ENCODE measurements at regions not wholly inside any gene's neighbourhood (a gene's known extent, or its start where the extent isn't known, plus 50 kb on each side); places are given as distances from the start of the nearest gene placed in this dataset.

DNA sequence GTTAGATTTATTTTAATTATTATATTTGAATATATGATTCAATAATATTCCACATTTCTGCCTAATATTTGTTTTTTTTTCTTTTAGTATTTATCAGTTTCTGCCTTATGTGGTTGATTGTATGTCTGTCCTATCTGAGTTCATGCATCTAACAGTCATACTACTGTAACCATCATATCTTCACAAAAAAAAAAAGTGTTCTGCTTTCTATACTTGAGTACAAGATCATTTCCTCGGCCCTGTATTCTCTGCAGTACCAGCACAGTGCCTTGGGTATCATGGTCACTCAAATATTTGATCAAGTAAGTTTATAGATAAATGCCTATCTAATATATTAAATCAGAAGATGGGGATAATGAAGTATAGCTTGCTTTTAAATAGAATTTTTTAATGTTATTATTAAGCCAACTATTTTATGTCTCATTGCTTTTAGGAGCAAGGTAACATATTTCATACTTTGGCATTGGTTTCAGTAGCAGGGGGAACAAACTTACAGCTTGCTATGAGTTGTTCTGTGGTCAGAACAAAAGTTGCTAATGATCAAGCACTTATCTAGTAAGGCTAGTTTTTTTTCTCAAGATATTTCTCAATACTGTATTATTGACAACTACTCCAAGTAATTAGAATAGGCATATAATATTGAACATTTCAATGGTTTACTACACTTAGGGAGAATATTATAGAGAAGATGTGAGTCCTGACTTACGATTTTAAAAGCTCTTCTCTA is 290.5 kb upstream of the FBXO33 start:
- H3K4me3 Mint-ChIP-seq = no peak overlapping the region
- Histone ChIP-seq H3K36me3 (ENCODE audit: insufficient read depth, low read length) (no peaks in the 10 kb centered on the region), H3K27ac (ENCODE audit: low read depth, low read length) (no peak overlapping the region), H3K4me3 (ENCODE audit: low read length in 2 of 2) (no peak overlapping the region), H3K4me1 (ENCODE audit: insufficient read depth, low read length) (no peaks in the 10 kb centered on the region), H3K9me3 (ENCODE audit: control insufficient read depth in 1 of 2, low read length in 2 of 2) (no peaks in the 10 kb centered on the region), H3K27me3 (ENCODE audit: insufficient read depth, low read length) (no peaks in the 10 kb centered on the region)
- POLR2A ChIA-PET (ENCODE audit: partially characterized antibody) = no interaction called here
- no peaks in the 10 kb centered on the region for H3K27me3 Mint-ChIP-seq
- H3K36me3 Mint-ChIP-seq = no peaks in the 10 kb centered on the region
- CTCF ChIA-PET (ENCODE audit: partially characterized antibody) = interaction anchor here (1.1 kb wide), 1 partner anchor 9 kb away, joined by 3 read pairs; no protein-coding TSS in a partner anchor
- H3K4me1 Mint-ChIP-seq = no peaks in the 10 kb centered on the region
- H3K9me3 Mint-ChIP-seq = peaks cover 0 to 2% (median 0%) of the 10 kb centered on the region in 8 donors
- no peak overlapping the region for H3K27ac Mint-ChIP-seq
- intact Hi-C loops (cut with micrococcal nuclease) = no loop called here
- no peak for DNase-seq

DNA sequence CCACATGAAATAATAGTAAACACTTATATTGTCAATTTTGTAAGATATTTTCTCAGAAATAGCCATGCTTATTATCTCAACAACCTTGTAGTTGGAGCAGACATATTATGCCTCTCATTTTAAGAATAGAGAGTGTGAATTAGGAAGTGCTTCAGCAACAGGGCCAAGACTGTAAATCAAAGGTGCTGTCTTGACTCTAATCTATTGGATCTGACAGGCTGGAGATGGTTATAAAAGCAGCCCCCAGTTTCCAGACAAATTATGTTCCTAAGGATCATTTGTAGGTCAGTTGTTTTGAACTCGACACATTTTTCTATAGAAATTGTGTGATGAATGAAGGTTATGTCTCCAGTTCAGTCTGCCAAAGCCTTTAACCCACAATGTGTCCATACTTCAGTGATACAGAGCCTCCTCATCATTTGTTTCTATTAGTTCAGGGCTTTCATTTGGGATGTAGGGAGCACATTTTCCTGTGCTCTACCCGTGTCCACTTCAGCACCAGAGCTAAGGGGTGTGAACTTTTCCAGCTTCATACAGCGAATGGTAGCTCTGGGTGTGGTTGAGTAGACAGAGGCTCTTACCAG is 284.8 kb upstream of the FBXO33 start:
- Histone ChIP-seq H3K4me1 (ENCODE audit: insufficient read depth, low read length) (no peaks in the 10 kb centered on the region), H3K4me3 (ENCODE audit: low read length in 2 of 2) (no peak overlapping the region), H3K36me3 (ENCODE audit: insufficient read depth, low read length) (no peaks in the 10 kb centered on the region), H3K9me3 (ENCODE audit: control insufficient read depth in 1 of 2, low read length in 2 of 2) (no peaks in the 10 kb centered on the region), H3K27ac (ENCODE audit: low read depth, low read length) (no peak overlapping the region), H3K27me3 (ENCODE audit: insufficient read depth, low read length) (no peaks in the 10 kb centered on the region)
- H3K27ac Mint-ChIP-seq = no peak overlapping the region
- no peak overlapping the region for H3K4me3 Mint-ChIP-seq
- intact Hi-C loops (cut with micrococcal nuclease) = no loop called here
- ChIA-PET CTCF (ENCODE audit: partially characterized antibody) (no interaction called here), POLR2A (ENCODE audit: partially characterized antibody) (no interaction called here)
- peaks cover 0 to 1% of the 10 kb centered on the region in 2 donors for H3K27me3 Mint-ChIP-seq
- H3K9me3 Mint-ChIP-seq = peaks cover 0 to 5% (median 0%) of the 10 kb centered on the region in 8 donors
- no peaks in the 10 kb centered on the region for H3K36me3 Mint-ChIP-seq
- no peak for DNase-seq
- no peaks in the 10 kb centered on the region for H3K4me1 Mint-ChIP-seq

DNA sequence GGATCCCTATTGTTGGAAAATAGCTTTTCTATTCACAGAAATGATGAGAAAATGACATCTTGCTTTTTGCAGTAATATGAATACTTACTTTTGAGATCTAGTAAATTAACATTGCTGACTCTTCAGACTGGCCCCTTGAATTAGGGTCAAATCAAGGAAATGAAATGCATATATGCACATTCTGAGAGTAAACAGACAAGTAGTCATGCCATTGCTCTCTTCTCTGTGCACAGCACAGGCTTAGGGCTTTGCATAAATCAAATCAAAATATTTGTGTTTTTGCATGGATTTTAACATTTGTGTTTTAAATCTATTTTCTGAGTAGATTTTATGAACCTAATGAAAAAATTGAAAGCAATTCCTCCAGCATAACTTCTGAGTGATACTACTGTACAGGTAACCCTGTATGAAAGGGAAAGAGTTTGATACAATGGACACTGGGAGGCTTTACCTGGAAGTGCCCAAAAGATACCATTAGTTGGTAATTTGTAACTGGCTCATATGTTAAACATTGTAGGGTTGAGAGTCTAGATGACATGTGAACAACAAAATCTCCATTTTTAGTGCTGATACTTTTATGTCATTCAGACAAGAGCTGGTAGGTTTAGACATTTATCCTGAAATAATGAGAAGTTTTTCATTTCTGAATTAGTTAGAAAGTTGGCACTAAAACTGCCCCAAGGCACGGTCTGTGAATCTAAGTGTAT is 280.2 kb upstream of the FBXO33 start:
- no peaks in the 10 kb centered on the region for H3K36me3 Mint-ChIP-seq
- intact Hi-C loops (cut with micrococcal nuclease) = no loop called here
- no peak overlapping the region for H3K27ac Mint-ChIP-seq
- no peaks in the 10 kb centered on the region for H3K36me3 ChIP-seq (ENCODE audit: insufficient read depth, low read length)
- ChIA-PET CTCF (ENCODE audit: partially characterized antibody) (interaction anchor here (1.6 kb wide), 1 partner anchor 9 kb away, joined by 3 read pairs; no protein-coding TSS in a partner anchor), POLR2A (ENCODE audit: partially characterized antibody) (no interaction called here)
- no peak for DNase-seq
- H3K4me1 ChIP-seq (ENCODE audit: insufficient read depth, low read length) = no peaks in the 10 kb centered on the region
- H3K4me3 ChIP-seq (ENCODE audit: low read length in 2 of 2) = no peak overlapping the region
- H3K27me3 ChIP-seq (ENCODE audit: insufficient read depth, low read length) = no peaks in the 10 kb centered on the region
- no peaks in the 10 kb centered on the region for H3K4me1 Mint-ChIP-seq
- H3K9me3 ChIP-seq (ENCODE audit: control insufficient read depth in 1 of 2, low read length in 2 of 2) = no peaks in the 10 kb centered on the region
- no peak overlapping the region for H3K27ac ChIP-seq (ENCODE audit: low read depth, low read length)
- peaks cover 0 to 1% of the 10 kb centered on the region in 2 donors for H3K27me3 Mint-ChIP-seq
- no peak overlapping the region for H3K4me3 Mint-ChIP-seq
- H3K9me3 Mint-ChIP-seq = peaks cover 0 to 21% (median 9%) of the 10 kb centered on the region in 8 donors

DNA sequence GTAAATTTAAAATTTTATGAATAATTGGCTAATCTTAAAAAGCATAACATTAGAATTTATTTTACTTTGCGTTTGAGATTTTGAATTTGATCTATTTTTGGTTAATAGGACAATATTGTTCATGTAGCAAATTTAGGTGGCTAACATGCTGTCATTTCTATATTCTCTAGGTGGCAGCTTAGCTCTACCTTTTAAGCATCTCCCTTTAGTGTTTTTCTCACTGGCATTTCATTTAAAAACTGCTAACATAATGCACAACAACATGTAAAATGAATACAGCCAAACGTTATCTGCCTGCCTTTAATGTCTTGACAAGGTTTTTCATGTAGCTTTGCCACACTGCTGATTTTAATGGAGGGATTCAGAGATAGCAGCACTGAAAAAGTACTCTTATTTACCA is 272.4 kb upstream of the FBXO33 start:
- H3K27me3 ChIP-seq (ENCODE audit: insufficient read depth, low read length) = no peaks in the 10 kb centered on the region
- DNase-seq = no peak
- H3K27me3 Mint-ChIP-seq = no peaks in the 10 kb centered on the region
- H3K4me3 ChIP-seq (ENCODE audit: low read length in 2 of 2) = no peak overlapping the region
- no peak overlapping the region for H3K4me3 Mint-ChIP-seq
- H3K9me3 ChIP-seq (ENCODE audit: control insufficient read depth in 1 of 2, low read length in 2 of 2) = no peaks in the 10 kb centered on the region
- H3K36me3 ChIP-seq (ENCODE audit: insufficient read depth, low read length) = no peaks in the 10 kb centered on the region
- H3K36me3 Mint-ChIP-seq = no peaks in the 10 kb centered on the region
- intact Hi-C loops (cut with micrococcal nuclease) = no loop called here
- no peak overlapping the region for H3K27ac ChIP-seq (ENCODE audit: low read depth, low read length)
- H3K27ac Mint-ChIP-seq = no peak overlapping the region
- POLR2A ChIA-PET (ENCODE audit: partially characterized antibody) = no interaction called here
- CTCF ChIA-PET (ENCODE audit: partially characterized antibody) = no interaction called here
- peaks cover 0 to 2% (median 0%) of the 10 kb centered on the region in 4 donors for H3K4me1 Mint-ChIP-seq
- H3K9me3 Mint-ChIP-seq = peaks cover 2 to 33% (median 21%) of the 10 kb centered on the region in 8 donors
- H3K4me1 ChIP-seq (ENCODE audit: insufficient read depth, low read length) = no peaks in the 10 kb centered on the region

DNA sequence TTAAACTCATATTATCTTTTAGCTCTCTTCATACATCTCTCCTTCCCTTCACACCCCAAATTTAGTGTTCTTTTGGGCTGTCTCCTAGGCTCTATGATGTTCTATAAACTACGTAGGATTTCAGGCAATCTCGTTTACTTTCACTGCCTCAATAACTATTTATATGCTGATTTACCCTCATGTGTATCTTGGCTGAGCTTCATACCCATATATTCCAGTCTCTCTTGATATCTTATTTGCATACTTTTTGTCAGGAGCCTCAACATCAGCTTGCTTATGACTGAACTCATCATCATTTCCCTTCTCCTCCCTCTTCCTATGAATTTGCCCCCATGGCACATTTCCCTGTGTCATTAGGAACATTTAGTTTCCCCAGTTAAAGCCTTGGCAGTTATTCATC is 262.1 kb upstream of the FBXO33 start:
- H3K27me3 ChIP-seq (ENCODE audit: insufficient read depth, low read length) = no peaks in the 10 kb centered on the region
- H3K36me3 Mint-ChIP-seq = no peaks in the 10 kb centered on the region
- H3K27me3 Mint-ChIP-seq = no peaks in the 10 kb centered on the region
- H3K4me3 Mint-ChIP-seq = no peak overlapping the region
- no peak overlapping the region for H3K4me3 ChIP-seq (ENCODE audit: low read length in 2 of 2)
- no peaks in the 10 kb centered on the region for H3K9me3 ChIP-seq (ENCODE audit: control insufficient read depth in 1 of 2, low read length in 2 of 2)
- H3K27ac Mint-ChIP-seq = no peak overlapping the region
- no peak overlapping the region for H3K27ac ChIP-seq (ENCODE audit: low read depth, low read length)
- intact Hi-C loops (cut with micrococcal nuclease) = no loop called here
- H3K4me1 ChIP-seq (ENCODE audit: insufficient read depth, low read length) = no peaks in the 10 kb centered on the region
- H3K9me3 Mint-ChIP-seq = peaks cover 0 to 25% (median 14%) of the 10 kb centered on the region in 8 donors
- H3K4me1 Mint-ChIP-seq = no peaks in the 10 kb centered on the region
- POLR2A ChIA-PET (ENCODE audit: partially characterized antibody) = no interaction called here
- DNase-seq = no peak
- CTCF ChIA-PET (ENCODE audit: partially characterized antibody) = no interaction called here
- no peaks in the 10 kb centered on the region for H3K36me3 ChIP-seq (ENCODE audit: insufficient read depth, low read length)

DNA sequence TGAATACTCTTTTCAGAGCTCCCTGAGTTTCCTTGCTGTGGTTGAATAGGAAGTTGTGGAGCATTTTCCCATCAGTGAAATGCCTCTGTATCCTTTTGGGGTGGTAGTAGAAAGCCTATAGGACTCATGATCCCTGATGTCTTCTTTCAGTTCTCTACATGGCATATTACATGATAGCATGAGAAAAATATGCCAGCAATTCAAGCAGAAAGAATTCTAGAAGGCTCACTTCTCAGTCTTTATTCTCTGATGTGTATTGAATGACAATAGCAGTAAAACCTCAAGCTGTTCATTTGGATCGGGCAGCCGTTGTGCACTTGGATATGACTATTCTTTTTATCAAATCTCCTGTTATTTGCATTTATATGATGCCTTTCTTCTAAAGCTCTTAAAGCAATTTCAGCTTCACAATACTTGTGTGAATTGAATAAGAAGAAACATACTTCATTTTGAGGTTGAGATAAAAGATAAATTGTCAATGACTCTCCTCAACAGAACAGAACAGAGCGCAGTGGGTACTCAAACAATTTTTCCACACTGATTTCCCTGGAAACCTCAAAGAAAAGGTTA is 251.5 kb upstream of the FBXO33 start:
- CTCF ChIA-PET (ENCODE audit: partially characterized antibody) = no interaction called here
- POLR2A ChIA-PET (ENCODE audit: partially characterized antibody) = no interaction called here
- no peak overlapping the region for H3K27ac ChIP-seq (ENCODE audit: low read depth, low read length)
- no peak for DNase-seq
- Mint-ChIP-seq H3K36me3 (no peaks in the 10 kb centered on the region), H3K4me3 (no peak overlapping the region), H3K27me3 (no peaks in the 10 kb centered on the region), H3K27ac (no peak overlapping the region), H3K4me1 (peaks cover 0 to 14% (median 3%) of the 10 kb centered on the region in 4 donors), H3K9me3 (peaks cover 0 to 4% (median 0%) of the 10 kb centered on the region in 8 donors)
- peaks cover 15% of the 10 kb centered on the region for H3K4me1 ChIP-seq (ENCODE audit: insufficient read depth, low read length)
- no peaks in the 10 kb centered on the region for H3K9me3 ChIP-seq (ENCODE audit: control insufficient read depth in 1 of 2, low read length in 2 of 2)
- intact Hi-C loops (cut with micrococcal nuclease) = no loop called here
- no peak overlapping the region for H3K4me3 ChIP-seq (ENCODE audit: low read length in 2 of 2)
- H3K36me3 ChIP-seq (ENCODE audit: insufficient read depth, low read length) = no peaks in the 10 kb centered on the region
- H3K27me3 ChIP-seq (ENCODE audit: insufficient read depth, low read length) = no peaks in the 10 kb centered on the region

DNA sequence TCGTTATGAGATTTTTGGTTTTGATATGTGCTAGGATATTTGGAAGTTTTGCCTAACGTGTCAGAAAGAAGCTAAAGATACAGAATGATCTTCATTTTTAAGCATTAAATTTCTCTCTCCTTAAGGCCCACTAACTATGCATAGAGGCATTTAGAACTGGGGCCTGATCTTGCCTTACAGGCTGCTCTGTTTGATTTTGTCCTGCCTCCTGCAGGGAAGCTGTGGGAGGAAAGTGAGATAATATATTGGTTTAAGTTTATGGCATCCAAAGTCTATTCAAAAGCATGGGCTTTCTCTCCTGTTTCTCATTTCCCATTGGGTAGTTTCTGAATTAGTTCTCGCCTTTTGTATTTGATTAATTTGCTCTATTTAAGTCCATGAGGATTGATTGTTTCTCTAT is 250.3 kb upstream of the FBXO33 start:
- no peaks in the 10 kb centered on the region for H3K27me3 ChIP-seq (ENCODE audit: insufficient read depth, low read length)
- H3K36me3 ChIP-seq (ENCODE audit: insufficient read depth, low read length) = no peaks in the 10 kb centered on the region
- Mint-ChIP-seq H3K9me3 (peaks cover 0 to 4% (median 0%) of the 10 kb centered on the region in 8 donors), H3K27ac (no peak overlapping the region), H3K27me3 (no peaks in the 10 kb centered on the region), H3K4me3 (peak overlapping the region in 1 of 8 donors; percentile 58), H3K36me3 (no peaks in the 10 kb centered on the region), H3K4me1 (peaks cover 0 to 14% (median 3%) of the 10 kb centered on the region in 4 donors)
- H3K4me3 ChIP-seq (ENCODE audit: low read length in 2 of 2) = no peak overlapping the region
- no peak for DNase-seq
- intact Hi-C loops (cut with micrococcal nuclease) = no loop called here
- no peaks in the 10 kb centered on the region for H3K9me3 ChIP-seq (ENCODE audit: control insufficient read depth in 1 of 2, low read length in 2 of 2)
- POLR2A ChIA-PET (ENCODE audit: partially characterized antibody) = no interaction called here
- CTCF ChIA-PET (ENCODE audit: partially characterized antibody) = no interaction called here
- peaks cover 15% of the 10 kb centered on the region for H3K4me1 ChIP-seq (ENCODE audit: insufficient read depth, low read length)
- H3K27ac ChIP-seq (ENCODE audit: low read depth, low read length) = no peak overlapping the region

All from CD4-positive, alpha-beta memory T cell (primary cell).